Loucy (cell line): ENCODE measurements at regions not wholly inside any gene's neighbourhood (a gene's known extent, or its start where the extent isn't known, plus 50 kb on each side); places are given as distances from the start of the nearest gene placed in this dataset.

Experiments used
- H2AFZ ChIP-seq: fragments of 200-600 bp; sonication (generic); 2 replicates; pipeline ENCODE4 v1.6.0; 2016; ENCODE audit warnings: antibody characterized with exemption, mild to moderate bottlenecking, low read length, moderate library complexity
- H3F3A ChIP-seq: fragments of 200-600 bp; 2 replicates; pipeline ENCODE4 v1.6.0; 2016; ENCODE audit warnings: antibody characterized with exemption, low read depth, mild to moderate bottlenecking
- H3K27me3 ChIP-seq: fragments of 200-600 bp; sonication (generic); 2 replicates; pipeline ENCODE4 v1.6.1; 2014; ENCODE audit warnings: low read length, mild to moderate bottlenecking; ENCODE audit not compliant: insufficient read depth, poor library complexity, severe bottlenecking
- H3K36me3 ChIP-seq: fragments of 200-600 bp; sonication (generic); 2 replicates; pipeline ENCODE4 v1.6.1; 2016; ENCODE audit warnings: low read length; ENCODE audit not compliant: insufficient read depth
- H3K4me1 ChIP-seq: fragments of 200-600 bp; sonication (generic); 2 replicates; pipeline ENCODE4 v1.5.1; 2014; ENCODE audit warnings: low read length, mild to moderate bottlenecking; ENCODE audit not compliant: insufficient read depth, poor library complexity, severe bottlenecking
- H3K4me2 ChIP-seq: fragments of 200-600 bp; sonication (generic); 2 replicates; pipeline ENCODE4 v1.6.0; 2014; ENCODE audit warnings: antibody characterized with exemption, low read length, low read depth, mild to moderate bottlenecking; ENCODE audit not compliant: poor library complexity, severe bottlenecking
- H3K4me3 ChIP-seq: fragments of 200-600 bp; sonication (generic); 2 replicates; pipeline ENCODE4 v1.5.1; 2014; ENCODE audit warnings: low read length, mild to moderate bottlenecking, mixed read lengths; ENCODE audit not compliant: poor library complexity, severe bottlenecking
- H3K79me2 ChIP-seq: fragments of 200-600 bp; sonication (generic); 2 replicates; pipeline ENCODE4 v1.6.1; 2014; ENCODE audit warnings: low read length; ENCODE audit not compliant: insufficient read depth
- H3K9ac ChIP-seq: fragments of 200-600 bp; sonication (generic); 2 replicates; pipeline ENCODE4 v1.6.0; 2014; ENCODE audit warnings: mild to moderate bottlenecking, low read depth, low read length, moderate library complexity; ENCODE audit not compliant: poor library complexity, severe bottlenecking
- H3K9me2 ChIP-seq: fragments of 200-600 bp; sonication (generic); replicated peaks from 2 replicates; pipeline ENCODE4 v1.6.1; 2016; ENCODE audit warnings: low read depth, low read length, mixed read lengths
- H3K9me3 ChIP-seq: fragments of 200-600 bp; sonication (generic); 2 replicates; pipeline ENCODE4 v1.6.1; 2014; ENCODE audit warnings: mild to moderate bottlenecking, antibody characterized with exemption, low read length, low read depth; ENCODE audit not compliant: insufficient read depth
- H4K20me1 ChIP-seq: fragments of 200-600 bp; sonication (generic); 2 replicates; pipeline ENCODE4 v1.6.0; 2014; ENCODE audit warnings: antibody characterized with exemption, low read length, mild to moderate bottlenecking; ENCODE audit not compliant: insufficient read depth, poor library complexity, severe bottlenecking
- CTCF ChIP-seq: fragments of 200-600 bp; sonication (generic); conservative IDR thresholded peaks from 2 replicates; pipeline ENCODE4 v1.5.1; 2014; ENCODE audit warnings: mild to moderate bottlenecking, antibody characterized with exemption, low read length
- EZH2phosphoT487 ChIP-seq: fragments of 200-600 bp; IDR thresholded peaks from 2 replicates; pipeline ENCODE4 v1.6.1; 2018; ENCODE audit warnings: antibody characterized with exemption, mild to moderate bottlenecking, moderate library complexity, borderline replicate concordance

- no peaks in the 10 kb centered on the region for H3F3A ChIP-seq
- no peak overlapping the region for H3K4me2 ChIP-seq
- no peaks in the 10 kb centered on the region for H3K79me2 ChIP-seq
- no peaks in the 10 kb centered on the region for H3K27me3 ChIP-seq
- no peaks in the 10 kb centered on the region for H3K9me2 ChIP-seq
- no peak overlapping the region for H2AFZ ChIP-seq
- H4K20me1 ChIP-seq, result no peaks in the 10 kb centered on the region
- TF ChIP-seq CTCF (no peak), EZH2phosphoT487 (no peak)
- no peaks in the 10 kb centered on the region for H3K36me3 ChIP-seq
- no peaks in the 10 kb centered on the region for H3K4me1 ChIP-seq
- no peak overlapping the region for H3K9ac ChIP-seq
- H3K9me3 ChIP-seq, result no peaks in the 10 kb centered on the region
- no peak overlapping the region for H3K4me3 ChIP-seq
Observed at GRCh38 chr5:93929131-93929530, 187.7 kb upstream of the POU5F2 start.

- H3K79me2 ChIP-seq, result no peaks in the 10 kb centered on the region
- H4K20me1 ChIP-seq, result no peaks in the 10 kb centered on the region
- no peak overlapping the region for H3K4me3 ChIP-seq
- no peaks in the 10 kb centered on the region for H3K9me3 ChIP-seq
- no peaks in the 10 kb centered on the region for H3K27me3 ChIP-seq
- no peaks in the 10 kb centered on the region for H3K36me3 ChIP-seq
- H3K4me1 ChIP-seq, result no peaks in the 10 kb centered on the region
- no peaks in the 10 kb centered on the region for H3F3A ChIP-seq
- no peak overlapping the region for H2AFZ ChIP-seq
- no peak for TF ChIP-seq EZH2phosphoT487
- TF ChIP-seq CTCF, result no peak
- H3K9ac ChIP-seq, result no peak overlapping the region
- H3K4me2 ChIP-seq, result no peak overlapping the region
- H3K9me2 ChIP-seq, result no peaks in the 10 kb centered on the region
Observed at GRCh38 chr5:93926831-93927620, 185.6 kb upstream of the POU5F2 start.

- Histone ChIP-seq H3K79me2 (no peaks in the 10 kb centered on the region), H3K9me3 (no peaks in the 10 kb centered on the region), H2AFZ (no peak overlapping the region), H3K9me2 (no peaks in the 10 kb centered on the region), H3K27me3 (no peaks in the 10 kb centered on the region), H3K36me3 (no peaks in the 10 kb centered on the region), H3K4me1 (no peaks in the 10 kb centered on the region), H3K4me3 (no peak overlapping the region), H3K4me2 (no peak overlapping the region), H3K9ac (no peak overlapping the region), H3F3A (no peaks in the 10 kb centered on the region), H4K20me1 (no peaks in the 10 kb centered on the region)
- no peak for TF ChIP-seq EZH2phosphoT487
- TF ChIP-seq CTCF, result no peak
Observed at GRCh38 chr5:93925321-93925720, 183.9 kb upstream of the POU5F2 start.
